SHP77 (cell line): ENCODE measurements at regions not wholly inside any gene's neighbourhood (a gene's known extent, or its start where the extent isn't known, plus 50 kb on each side); places are given as distances from the start of the nearest gene placed in this dataset.
"Not testable (repeated sequence)": the region's sequence is repeated elsewhere in the genome, so short reads cannot be mapped to it uniquely, and the experiment has no call there.

ENCODE experiments used
- DNase-seq, 2 experiments: peaks; one replicate each; lab custom pipeline; 2025; lab: John Stamatoyannopoulos, UW

DNA sequence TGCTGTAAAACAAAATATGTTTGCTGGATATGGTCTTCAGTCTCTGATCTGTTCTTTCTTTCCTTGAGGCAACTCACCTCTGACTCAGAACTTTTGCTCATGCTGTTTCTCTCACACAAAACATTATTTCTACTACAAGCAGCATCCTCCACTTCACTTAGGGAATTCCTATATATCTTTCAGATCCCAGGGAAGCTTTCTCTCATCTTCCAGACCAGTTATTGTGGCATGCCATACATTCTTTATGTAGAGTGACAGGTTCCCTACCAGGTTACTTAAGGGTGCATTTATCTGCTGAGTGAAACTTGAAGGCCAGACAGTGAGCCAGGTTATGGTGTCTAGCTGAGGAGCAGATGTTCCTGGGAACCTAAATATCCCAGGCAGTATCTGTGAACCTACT lies 1226.0 kb downstream of the CDH8 start:
- no peak for DNase-seq

DNA sequence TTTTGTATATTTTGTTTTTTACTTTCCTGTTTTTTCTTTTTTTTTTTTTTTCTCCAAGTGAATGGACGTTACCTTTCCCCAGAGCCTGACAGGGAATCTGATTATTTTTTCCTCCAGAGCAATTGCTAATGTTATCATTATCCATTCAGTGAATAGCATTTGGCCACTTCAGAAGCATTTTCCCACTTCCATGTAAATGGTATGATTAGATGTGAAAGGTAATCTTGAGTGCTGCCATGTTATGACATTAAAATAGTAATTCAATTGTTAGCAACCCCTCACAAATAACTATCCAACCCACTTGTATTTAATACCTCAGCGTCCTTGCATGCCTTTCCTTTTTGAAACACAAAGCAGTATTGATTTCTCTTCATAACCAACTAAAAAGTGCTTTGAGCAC lies 1243.8 kb downstream of the CDH8 start:
- DNase-seq = no peak

DNA sequence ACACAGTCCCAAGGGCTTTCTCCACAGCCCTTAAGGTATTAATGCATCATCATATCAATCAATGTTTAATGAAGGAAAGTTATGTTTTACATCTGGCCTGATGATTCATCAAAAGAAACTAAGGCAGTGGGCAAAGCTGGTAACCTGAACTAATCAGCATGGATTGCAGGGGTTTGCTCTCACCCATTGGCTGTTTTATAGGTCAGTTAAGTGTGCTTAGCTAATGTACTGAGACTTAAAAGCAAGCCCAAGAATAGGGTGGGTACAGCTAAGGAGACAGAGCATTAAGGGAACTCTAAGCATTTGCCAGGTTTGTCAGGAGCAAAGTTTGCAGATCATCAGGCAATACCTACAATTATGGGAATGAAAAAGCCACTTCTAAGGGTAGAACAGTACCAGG lies 1247.6 kb downstream of the CDH8 start:
- no peak for DNase-seq

DNA sequence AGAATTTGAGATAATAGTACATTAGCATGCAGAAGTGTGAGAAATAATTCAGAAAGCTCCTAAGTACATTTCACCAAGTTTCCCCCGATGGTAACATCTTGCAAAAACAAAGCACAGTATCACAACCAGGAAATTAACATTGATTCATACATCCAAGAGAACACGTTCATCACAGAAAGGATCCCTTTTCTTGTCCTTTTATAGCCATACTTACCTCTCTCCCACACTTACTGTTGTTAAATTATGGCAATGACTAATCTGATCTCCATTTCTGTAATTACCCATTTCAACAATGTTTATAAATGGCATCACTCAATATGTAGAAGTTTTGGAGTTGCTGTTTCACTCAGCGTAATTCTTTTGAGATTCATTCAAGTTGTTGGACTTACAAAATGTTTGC lies 1260.0 kb downstream of the CDH8 start:
- DNase-seq = no peak

DNA sequence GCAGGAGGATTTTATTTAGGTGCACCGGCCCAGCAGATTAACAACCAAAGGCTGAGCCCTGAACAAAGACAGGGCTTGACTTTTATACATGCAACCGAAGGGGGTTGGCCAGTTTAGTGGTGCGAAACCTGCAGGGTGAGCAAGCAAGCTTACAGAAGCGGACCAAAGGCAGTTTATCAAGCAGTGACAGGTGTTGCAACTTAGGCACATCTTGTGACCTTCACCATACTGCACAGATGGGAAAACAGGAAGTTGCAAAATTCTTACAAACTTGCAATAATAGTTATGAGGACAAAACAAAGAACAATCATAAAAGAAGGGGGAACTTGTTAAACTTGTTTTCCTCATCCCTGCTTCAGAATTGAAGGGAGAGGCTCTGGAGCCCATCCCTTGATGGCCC lies 1265.1 kb downstream of the CDH8 start:
- no peak for DNase-seq

DNA sequence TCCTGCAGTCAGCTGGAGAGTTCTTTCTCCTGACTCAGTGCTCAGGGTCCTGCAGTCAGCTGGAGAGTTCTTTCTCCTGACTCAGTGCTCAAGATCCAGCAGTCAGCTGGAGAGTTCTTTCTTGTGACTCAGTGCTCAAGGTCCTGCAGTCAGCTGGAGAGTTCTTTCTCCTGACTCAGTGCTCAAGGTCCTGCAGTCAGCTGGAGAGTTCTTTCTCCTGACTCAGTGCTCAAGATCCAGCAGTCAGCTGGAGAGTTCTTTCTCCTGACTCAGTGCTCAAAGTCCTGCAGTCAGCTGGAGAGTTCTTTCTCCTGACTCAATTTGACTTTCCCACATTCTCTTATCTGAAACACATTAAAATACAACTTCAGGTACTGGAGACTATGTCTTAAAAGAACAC lies 1265.9 kb downstream of the CDH8 start:
- not testable (repeated sequence) for DNase-seq

DNA sequence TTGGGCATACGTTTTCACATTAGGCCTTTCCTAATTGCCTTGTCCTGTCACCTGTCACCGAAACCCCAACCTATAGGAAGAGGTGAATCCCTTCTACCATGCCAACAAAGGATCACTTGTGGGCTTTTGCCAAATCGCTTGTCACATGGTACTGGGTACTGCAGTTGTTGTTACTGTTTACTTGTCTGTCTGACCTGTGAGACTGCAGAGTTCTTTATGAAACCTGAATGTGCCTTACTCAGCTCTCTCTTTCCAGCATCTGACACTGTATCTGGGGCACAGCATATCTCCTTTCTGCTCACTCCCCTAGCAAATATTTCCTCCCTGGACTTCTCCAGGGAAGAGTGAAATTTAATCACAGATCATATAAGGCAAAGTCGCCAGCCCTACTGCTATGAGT lies 1272.4 kb downstream of the CDH8 start:
- no peak for DNase-seq

DNA sequence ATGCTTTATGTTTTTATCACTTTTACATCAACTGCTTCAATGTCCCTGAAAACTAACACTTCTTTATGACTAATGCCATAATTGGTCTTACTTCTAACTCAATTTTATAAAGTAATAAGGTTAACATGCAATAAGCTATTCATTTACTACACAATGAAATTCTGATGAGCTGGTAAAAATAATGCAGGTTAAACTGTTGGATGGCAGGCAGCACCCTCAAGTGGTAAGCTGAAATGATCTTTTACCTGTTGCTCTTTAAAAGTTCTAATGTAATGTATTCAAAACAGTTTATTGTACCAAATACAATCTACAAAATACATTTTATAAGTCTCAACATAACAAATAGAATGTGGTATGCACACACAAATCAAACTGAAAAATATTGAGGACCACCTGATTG lies 1280.3 kb downstream of the CDH8 start:
- DNase-seq = no peak

DNA sequence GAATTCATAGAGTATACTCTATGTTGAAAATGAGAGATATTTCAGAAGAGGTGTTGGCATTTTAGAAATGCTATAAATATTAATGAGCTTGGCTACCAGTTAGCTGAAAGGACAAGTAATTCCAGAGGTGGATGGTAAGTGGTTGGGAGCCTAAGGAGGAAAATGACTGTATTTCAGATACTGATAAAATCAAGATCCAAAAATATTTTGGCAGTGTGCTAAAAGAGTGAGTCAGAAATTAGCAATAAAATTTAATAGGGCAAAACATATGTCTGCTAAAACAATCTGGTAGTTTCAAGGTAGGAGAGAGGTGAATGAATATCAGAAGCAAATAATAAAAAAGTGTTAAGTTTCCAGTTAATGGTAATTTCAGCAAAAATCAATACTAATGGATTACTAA lies 1287.9 kb downstream of the CDH8 start:
- DNase-seq = no peak

DNA sequence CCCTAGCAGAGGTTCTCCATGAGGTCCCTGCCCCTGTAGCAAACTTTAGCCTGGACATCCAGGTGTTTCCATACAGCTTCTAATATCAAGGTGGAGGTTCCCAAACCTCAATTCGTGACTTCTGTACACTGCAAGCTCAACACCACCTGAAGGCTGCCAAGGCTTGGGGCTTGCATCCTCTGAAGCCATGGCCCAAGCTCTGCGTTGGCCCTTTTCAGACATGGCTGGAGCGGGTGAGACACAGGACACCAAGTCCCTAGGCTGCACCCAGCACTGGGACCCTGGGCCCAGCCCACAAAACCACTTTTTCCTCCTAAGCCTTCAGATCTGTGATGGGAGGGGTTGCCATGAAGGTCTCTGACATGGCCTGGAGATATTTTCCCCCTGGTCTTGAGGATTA lies 1292.0 kb downstream of the CDH8 start:
- DNase-seq = no peak

DNA sequence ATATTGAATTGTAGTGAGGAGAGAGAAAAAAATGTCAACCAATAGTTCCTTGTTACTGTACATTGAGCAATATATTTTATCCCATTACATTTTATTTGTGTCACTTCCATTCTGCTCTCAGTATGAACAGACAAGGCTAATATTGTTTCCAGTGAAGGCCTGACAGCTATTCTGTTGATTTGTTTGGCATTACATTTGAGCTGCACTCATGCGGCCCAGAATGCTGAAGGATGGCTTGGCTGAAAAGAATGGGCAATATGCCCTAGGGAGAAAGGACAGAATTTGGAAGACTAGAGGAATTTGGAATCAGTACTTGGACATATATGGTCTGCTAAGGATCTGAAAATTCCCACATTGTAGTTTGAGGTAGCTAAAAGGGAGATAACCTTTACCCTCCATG lies 1294.4 kb downstream of the CDH8 start:
- DNase-seq = no peak

DNA sequence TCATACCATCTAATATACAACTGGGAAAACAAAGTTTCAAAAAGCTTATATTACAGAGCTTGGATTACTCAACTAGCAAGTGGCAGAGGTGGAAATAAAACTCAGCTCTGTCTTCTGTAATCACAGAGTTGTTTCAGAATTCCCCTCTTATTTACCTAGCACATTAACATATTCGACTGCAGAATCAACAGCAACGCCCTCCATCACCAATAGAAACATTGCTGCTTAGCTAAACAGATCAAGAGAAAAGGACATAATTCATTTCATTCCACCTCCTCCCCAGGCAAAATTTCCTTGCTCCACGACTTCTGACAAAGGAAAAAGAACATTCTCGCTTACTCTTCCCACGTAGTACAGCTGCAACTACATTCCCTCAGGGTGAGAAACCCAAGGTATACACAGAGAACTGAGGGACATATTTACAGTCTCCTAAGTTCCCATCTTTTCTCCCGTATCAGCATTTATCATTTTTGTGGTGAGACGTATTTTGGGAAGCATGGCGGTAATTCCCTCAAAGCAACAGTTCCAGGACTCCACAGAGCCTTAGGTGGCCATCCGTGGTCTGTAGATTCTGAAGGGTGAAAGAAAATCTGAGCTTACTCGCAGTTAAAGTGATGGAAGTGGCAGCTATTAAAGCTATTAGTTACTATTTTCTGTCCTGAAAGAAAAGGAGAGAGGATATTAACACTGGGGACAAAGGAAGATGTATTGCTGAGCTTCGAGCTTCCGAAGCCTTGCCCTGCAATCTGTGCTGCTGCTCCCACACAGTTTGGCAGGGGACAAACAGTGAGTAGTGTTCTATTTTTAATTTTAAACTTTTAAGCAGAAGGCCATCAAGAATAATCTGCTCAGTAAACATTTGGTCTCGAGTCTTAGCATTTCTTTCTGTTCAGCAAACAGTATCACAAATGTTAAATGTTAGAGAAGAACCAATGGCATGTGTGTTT lies 1296.2 kb downstream of the CDH8 start:
- DNase-seq = no peak

DNA sequence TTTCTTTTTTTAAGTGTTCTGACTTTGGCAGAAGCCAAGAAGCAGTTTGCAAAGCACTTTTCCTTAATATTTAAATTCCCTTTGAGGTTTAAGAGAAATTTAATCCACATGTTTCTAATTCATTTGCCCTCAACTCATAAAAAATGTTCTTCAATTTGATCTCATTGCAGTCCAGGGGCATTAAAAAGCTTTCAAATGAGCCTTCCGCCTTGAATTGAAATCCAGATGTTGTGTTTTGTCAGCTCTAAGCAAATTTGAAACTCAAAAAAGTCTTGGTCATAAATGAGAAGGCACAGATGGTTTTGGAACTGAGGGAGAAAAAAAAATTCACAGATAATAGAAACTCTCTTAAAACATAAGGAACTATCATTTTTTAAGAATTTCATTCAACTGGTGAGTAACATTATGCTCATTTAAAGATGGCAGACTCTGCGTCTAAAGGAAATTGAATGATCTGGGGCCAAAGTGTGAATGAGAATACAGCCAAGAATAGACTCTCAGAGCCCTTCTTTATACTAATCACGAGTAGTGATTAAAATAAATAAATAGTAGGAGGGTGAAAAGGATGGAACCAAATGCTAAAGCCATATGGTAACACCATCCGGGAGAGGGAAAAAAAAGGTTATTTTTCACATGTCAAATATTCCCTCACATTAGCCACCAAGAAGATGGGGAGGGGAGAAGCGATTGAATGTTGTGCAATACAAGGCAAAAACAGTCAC lies 1304.7 kb downstream of the CDH8 start:
- DNase-seq = no peak

DNA sequence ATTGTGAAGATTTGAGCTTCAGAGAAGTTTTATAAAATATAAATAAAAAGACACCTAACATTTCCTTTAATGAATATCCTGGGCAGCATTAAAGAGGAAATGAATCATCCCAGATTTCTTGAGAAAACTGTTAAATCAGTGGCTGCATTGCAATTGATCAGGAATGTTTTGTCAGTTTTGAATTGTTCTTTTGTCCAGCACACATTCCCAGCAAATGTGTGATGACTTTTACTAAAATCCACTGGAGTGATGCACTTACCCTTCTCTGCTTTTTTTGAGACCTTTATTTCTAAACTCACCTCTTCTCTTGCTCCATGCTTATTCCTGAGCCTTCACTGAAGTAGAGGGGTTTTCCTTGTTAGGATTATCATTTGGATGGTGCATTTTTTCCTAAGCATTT lies 1307.2 kb downstream of the CDH8 start:
- DNase-seq = no peak

DNA sequence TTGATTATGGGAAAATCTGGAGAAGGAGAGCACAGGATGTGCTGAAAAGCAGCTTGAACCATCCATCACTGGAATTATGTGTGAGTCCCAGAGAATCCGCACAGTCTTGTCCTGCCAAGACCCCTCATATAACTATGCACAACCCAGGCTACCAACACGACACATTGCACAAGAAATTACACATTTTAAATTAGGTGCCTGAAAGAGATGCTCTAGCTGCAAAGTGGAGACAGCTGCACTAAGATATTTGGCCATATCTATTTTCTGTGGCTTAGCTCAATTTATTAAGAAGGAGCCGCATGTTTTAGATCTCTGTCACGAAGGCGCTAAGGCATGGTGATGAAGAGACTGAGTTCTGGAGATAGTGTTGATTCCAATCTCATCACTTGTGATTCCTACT lies 1308.4 kb downstream of the CDH8 start:
- DNase-seq = no peak

DNA sequence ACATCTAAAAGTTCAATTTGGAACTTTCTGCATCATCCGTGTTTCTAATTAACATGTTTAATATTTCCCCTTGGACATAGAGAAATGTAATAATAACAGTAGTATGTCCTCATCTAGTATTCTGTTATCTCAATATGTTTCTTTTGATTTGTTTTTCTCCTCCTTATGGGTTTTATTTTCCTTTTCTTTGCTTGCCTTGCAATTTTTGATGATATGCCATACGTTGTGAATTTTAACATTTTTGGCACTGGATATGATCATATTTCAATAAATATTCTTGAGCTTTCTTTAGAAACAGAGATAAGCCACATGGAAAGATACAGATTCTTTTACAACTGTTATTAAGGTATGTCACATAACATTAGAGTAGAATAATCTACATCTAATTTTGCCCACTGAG lies 1316.2 kb downstream of the CDH8 start:
- no peak for DNase-seq

DNA sequence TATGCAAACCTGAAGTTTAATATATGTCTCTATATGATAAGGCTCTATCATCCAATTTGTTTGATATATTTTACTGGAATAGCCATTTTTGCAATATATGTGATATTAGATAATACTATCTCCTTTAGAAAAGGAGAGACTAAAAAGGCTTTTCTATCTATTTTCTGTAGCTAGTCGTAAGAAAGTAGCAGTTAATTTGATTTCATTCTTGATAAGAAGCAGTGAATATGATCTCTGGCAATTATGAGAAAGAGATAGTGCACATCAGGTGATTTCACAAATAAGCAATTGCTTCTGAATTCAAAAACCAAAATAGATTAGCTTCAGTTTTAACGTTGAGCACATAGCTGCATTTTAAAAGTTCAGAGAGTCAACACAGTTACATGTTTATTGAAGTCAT lies 1318.4 kb downstream of the CDH8 start:
- DNase-seq = no peak

DNA sequence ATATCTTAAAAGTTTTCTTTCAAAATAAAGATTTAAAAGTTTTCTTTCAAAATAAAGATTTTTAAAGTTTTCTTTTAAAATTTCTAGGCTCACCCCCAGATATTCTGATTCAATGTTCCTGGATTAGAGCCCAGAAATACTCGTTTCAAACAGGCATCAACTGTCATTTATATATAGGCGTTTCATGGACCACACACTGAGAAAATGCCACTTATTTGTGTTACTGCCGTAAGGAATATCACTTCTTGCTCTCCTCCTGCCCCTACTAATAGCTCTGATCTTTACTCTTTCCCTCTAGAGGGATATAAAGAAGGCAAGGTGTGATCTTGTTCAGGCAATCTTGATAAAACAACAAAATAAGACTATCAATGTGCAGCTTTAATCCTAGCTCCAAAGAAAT lies 1324.1 kb downstream of the CDH8 start:
- DNase-seq = no peak

DNA sequence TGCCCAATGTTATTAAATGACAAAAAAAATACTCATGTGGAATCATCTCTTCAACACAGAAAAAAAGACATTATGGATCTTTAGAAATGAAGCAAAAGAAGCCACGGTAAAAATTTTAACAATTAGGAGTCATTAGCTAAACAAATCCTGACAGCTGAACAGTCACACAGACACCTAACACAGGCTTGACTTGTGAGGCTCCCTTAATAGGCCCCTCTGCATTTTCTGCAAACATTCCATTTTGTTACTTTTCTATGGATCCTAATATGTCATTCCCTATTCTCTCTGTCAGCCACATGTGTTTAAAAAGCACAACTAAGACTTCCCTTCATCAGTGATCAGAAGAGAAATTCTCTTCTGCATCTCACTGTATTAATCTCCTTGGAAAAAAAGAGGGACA lies 1331.5 kb downstream of the CDH8 start:
- no peak for DNase-seq

DNA sequence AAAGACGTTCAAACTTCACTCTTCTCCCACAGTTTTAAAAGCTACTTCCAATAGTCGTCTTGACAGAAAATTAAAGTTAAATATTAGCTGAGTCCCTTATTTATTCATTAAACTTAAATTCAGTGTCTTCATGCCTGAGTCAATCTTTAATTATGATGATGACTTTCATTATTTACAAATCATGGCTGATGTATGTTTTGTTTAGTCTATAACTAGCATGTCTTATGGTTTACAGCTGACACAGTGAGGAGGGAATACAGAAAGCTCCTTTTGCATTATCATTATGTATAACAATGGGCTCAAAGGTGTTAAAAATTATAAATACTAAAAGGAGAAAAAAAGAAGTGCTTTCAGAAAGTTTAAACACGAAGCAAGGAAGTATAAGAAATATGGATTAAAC lies 1333.1 kb downstream of the CDH8 start:
- no peak for DNase-seq

DNA sequence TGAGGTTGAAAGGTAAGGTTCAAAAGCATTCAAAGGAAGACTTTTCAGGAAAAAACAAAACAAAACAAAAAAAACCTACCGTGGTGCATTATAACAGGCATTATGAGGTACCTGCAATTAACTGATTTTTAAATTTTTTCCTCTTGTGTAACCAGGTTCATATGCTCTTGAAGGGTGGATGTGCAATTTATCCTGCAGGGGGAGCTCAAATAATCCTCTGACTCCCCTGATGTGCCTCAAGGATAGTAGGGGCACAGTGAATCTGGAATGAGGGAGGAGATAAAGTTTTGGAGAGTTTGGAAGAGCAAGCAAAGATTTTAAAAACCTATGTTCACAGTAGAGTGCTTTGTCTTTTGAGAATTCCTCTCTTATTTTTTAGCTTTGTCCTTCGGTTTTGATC lies 1349.4 kb downstream of the CDH8 start:
- DNase-seq = no peak

DNA sequence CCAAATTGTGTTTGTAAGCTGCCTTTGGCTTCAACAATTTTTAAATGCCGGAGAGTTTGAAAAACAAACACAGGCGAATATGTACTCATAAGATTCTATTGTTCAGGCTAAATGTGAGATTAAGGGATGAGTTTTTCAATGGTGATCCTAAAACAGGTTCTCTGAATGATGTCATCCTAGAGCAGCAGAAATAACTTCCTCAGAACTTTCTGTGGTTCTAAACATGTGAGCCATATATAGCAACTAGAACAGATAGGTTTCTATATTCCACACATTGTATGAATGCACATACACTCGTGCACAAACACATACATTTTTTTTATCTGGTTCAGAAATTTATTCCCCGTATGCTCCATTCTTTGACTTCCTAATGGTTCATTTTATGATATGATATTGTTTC lies 1352.2 kb downstream of the CDH8 start:
- DNase-seq = no peak

DNA sequence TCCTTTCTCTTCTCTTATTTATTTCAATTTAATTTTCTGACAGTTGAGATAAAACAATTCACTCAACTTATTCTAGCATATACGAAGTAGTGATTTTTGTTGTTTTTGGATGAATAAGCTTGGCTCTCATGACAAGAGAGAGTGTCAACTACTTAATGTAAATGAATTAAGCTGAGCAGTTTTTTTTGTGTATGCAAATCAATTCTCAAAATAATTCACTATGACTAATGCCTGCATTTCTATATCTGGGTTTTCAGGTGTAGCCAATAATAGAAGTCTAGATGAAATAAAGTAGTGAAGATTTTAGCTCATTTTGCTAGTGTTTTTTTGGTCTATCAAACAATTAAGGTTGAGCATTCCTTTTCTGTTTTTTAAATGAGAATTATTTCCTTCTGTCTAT lies 1354.0 kb downstream of the CDH8 start:
- no peak for DNase-seq

DNA sequence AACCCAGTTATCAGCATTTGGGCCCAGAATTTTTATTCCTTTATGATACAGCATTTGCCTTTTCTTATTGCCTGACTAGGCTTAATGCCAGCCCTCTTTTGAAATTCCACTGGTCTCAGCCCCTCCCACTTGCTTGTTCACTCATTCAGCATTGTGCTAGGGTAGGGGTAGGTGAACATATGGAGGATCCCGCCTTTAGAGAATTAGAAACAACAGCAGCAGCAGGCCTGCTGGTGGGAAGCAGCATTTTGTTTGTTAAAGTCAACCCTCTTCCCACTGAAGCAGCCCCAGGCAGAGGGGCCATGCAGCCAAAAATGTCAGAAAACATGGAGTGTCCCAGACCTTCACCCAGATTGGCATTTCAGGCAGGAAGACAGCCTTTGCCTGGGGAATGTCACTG lies 1355.2 kb downstream of the CDH8 start:
- DNase-seq = no peak
